ENCODE measurements at regions not wholly inside any gene's neighbourhood (a gene's known extent, or its start where the extent isn't known, plus 50 kb on each side); places are given as distances from the start of the nearest gene placed in this dataset.

DNA sequence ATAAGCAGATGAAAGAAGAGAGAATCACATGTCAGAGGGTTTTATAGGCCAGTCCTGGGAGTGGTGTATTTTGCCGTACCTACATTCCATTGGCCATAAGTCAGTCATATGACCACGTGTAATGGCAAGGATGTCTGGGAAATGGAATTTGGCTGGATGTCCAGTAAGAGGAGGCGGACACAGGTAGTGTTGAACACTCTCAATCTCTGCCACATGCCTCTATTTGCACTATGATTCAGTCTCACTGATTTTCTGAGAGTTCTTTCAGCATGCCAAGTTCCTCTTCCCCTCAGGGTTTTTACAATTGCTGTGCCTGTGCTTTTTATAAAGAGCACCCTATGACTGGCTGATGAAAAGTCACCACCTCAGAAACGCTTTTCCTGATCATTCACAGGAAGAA lies 164.2 kb upstream of the GPR101 start:
- TF ChIP-seq TEAD4 (CRISPR knock-in tag; IDR thresholded peaks at IDR 0.05) = no peak
- no peak for TF ChIP-seq E2F1 (CRISPR knock-in tag; IDR thresholded peaks at IDR 0.05)
- no peak for TF ChIP-seq CTCF (IDR thresholded peaks at IDR 0.05)
- TF ChIP-seq, protein P1, sequence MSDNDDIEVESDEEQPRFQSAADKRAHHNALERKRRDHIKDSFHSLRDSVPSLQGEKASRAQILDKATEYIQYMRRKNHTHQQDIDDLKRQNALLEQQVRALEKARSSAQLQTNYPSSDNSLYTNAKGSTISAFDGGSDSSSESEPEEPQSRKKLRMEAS (CRISPR knock-in tag; IDR thresholded peaks at IDR 0.05) = no peak
- no peak for TF ChIP-seq ELF4 (CRISPR knock-in tag; IDR thresholded peaks at IDR 0.05; ENCODE audit: low read depth)
- no peak for TF ChIP-seq SMAD3 (CRISPR knock-in tag; IDR thresholded peaks at IDR 0.05; ENCODE audit: borderline replicate concordance)
